OCI-LY1 (cell line): ENCODE measurements at regions not wholly inside any gene's neighbourhood (a gene's known extent, or its start where the extent isn't known, plus 50 kb on each side); places are given as distances from the start of the nearest gene placed in this dataset.

Experiments
- EZH2 ChIP-seq: fragments of 200-600 bp; sonication (generic), shearing (Covaris generic); IDR thresholded peaks from 2 replicates; pipeline ENCODE4 v1.8.0; 2017; ENCODE audit warnings: borderline replicate concordance, mixed run types, mild to moderate bottlenecking, antibody characterized with exemption, low read length, moderate library complexity, mixed read lengths
- TF ChIP-seq, protein P1 (sequence below): fragments of 200-600 bp; sonication (generic), shearing (Covaris generic); IDR thresholded peaks from 2 replicates; pipeline ENCODE4 v1.5.1; 2017; ENCODE audit warnings: mild to moderate bottlenecking, antibody characterized with exemption, low read length, moderate library complexity, mixed read lengths

DNA sequence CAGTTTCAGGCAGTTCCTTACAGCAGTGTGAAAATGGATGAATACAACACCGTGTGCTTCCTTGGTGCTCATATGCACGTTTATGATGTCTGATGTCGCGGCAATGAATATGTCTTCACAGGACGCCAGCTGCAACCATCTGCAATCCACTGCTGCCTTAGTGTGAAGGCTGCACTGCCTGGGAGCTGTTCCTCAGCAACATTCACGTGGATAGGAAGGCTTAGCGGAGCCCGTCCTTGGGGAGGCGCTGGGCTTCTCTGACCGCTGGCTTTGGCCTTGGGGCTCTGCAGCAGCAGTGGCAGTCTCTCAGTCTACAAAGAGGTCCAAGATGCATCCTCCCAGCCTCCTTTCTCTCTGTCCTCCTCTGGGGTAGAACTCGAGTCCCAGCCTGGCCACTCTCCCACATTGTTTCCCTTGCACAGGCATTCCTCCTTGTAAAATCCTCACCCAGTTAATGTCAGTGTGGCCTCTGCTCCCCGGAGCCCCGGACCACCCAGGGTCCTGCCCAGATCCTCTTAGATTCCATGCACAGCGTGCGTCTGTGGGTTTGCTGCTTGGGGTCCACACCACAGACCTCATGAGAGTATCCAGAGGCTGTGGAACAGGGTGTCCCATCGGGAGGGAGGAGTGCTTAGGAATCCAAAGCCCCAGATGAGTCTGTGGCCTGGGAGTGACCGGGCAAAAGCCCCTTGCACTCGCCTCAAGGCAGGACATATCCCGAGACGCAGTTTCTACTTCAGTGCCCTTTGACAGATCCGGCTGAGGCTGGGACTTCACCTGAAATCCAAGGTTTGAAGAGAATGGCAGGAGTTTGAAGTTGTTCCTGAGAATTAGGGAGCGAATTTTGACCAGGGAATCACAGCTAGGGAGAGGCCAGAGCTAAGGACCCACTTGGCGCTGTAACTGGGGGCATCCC is 181.3 kb downstream of the THBS2 start:
- TF ChIP-seq EZH2 = no peak
- TF ChIP-seq, protein P1, sequence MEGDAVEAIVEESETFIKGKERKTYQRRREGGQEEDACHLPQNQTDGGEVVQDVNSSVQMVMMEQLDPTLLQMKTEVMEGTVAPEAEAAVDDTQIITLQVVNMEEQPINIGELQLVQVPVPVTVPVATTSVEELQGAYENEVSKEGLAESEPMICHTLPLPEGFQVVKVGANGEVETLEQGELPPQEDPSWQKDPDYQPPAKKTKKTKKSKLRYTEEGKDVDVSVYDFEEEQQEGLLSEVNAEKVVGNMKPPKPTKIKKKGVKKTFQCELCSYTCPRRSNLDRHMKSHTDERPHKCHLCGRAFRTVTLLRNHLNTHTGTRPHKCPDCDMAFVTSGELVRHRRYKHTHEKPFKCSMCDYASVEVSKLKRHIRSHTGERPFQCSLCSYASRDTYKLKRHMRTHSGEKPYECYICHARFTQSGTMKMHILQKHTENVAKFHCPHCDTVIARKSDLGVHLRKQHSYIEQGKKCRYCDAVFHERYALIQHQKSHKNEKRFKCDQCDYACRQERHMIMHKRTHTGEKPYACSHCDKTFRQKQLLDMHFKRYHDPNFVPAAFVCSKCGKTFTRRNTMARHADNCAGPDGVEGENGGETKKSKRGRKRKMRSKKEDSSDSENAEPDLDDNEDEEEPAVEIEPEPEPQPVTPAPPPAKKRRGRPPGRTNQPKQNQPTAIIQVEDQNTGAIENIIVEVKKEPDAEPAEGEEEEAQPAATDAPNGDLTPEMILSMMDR = no peak
